ENCODE measurements at regions not wholly inside any gene's neighbourhood (a gene's known extent, or its start where the extent isn't known, plus 50 kb on each side); places are given as distances from the start of the nearest gene placed in this dataset.

GRCh38 chr5:82766206-82766605 lies 311.0 kb downstream of the TMEM167A start:
- TF ChIP-seq YY1 (IDR thresholded peaks at IDR 0.05; ENCODE audit: extremely low read depth, insufficient replicate concordance, low read depth, low read length) (no peak), POLR2A (IDR thresholded peaks at IDR 0.05; ENCODE audit: borderline replicate concordance, extremely low read depth, insufficient read depth, insufficient read length) (no peak), EZH2 (IDR thresholded peaks at IDR 0.05) (no peak)
